HG02885 (cell line): ENCODE measurements at regions not wholly inside any gene's neighbourhood (a gene's known extent, or its start where the extent isn't known, plus 50 kb on each side); places are given as distances from the start of the nearest gene placed in this dataset.
A peak's percentile ranks its signal among the peaks of the same experiment; 100 is the strongest.
"Not testable (repeated sequence)": the region's sequence is repeated elsewhere in the genome, so short reads cannot be mapped to it uniquely, and the experiment has no call there.

Experiments
- ATAC-seq: cut with Tn5 transposase; IDR thresholded peaks from one replicate; pipeline ENCODE4 v1.9.1; 2021; ENCODE audit warnings: mild to moderate bottlenecking; ENCODE audit not compliant: unreplicated experiment, poor library complexity

DNA sequence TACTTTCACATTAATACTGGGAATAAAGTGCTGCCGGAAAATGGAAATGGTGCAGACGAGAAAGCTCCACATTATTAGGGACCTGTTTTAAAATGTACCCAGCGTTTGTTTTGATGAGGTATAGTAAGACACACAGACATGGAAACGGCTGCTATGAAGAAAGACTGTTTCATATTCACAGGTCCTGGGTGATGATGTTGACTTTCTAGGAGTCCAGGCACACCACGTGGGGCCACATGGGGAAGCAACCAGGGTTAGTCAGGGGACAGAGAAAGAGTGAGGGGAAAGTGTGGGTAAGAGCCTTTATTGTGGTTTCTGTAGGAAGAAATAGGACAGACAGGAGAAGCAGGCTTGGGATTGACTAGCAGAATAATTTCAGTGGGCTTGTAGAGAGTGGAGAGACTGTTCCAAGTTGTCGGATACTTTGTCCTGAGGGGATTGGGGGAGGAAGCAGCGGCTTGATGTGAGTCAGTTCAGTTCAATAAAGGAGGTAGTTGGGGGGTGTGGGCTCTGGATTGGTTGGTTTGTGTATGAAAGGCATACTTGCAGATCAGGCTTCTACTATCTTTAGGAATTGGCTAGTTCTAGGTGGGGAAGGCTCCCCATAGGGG is 112.0 kb upstream of the MCHR2 start:
- no peak for ATAC-seq

- no peak for ATAC-seq
These were observed 111.1 kb upstream of the MCHR2 start for GRCh38 chr6:100105138-100105537.

GRCh38 chr6:100103931-100104330 is 109.9 kb upstream of the MCHR2 start:
- ATAC-seq = no peak

DNA sequence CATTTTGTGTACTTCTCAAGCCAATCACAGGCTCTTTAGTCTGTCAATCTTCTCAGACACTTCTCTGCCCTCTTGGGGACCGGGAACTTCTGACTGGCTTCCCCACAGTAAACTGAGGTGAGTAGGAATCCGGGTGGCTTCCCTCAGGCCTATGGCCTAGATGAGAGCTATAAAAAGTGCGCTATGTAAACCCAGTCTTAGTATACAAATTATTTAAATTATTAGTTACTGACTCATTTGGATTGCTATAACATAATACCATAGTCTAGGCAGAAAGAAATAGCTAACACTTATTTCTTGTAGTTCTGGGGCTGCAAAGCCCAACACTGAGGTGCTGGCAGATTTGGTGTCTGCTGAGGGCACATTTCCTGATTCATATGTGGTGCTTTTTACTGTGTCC is 109.2 kb upstream of the MCHR2 start:
- ATAC-seq = no peak

- ATAC-seq = no peak
These were observed 107.6 kb upstream of the MCHR2 start for GRCh38 chr6:100101644-100102043.

GRCh38 chr6:100100776-100101175 is 106.8 kb upstream of the MCHR2 start:
- ATAC-seq = no peak

GRCh38 chr6:100099189-100100074 is 105.4 kb upstream of the MCHR2 start:
- ATAC-seq = peak; percentile 54

DNA sequence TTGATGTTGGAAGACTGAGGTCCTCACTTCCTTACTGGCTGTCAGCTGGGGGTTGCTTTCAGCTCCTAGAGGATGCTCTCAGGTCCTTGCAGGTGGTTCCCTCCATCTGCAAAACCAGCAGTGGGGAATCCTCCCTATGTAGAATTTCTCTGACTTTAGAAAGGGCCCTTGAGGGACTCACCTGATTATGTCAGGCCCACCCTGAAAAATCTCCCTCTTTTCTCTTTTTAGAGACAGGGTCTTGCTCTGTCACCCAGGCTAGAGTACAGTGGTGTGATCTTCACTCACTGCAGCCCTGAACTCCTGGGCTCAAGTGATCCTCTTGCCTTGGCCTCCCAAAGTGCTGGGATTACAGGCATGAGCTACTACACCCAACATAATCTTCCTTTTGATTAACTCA is 102.9 kb upstream of the MCHR2 start:
- ATAC-seq = no peak

- ATAC-seq = no peak
These were observed 102.3 kb upstream of the MCHR2 start for GRCh38 chr6:100096341-100096740.

DNA sequence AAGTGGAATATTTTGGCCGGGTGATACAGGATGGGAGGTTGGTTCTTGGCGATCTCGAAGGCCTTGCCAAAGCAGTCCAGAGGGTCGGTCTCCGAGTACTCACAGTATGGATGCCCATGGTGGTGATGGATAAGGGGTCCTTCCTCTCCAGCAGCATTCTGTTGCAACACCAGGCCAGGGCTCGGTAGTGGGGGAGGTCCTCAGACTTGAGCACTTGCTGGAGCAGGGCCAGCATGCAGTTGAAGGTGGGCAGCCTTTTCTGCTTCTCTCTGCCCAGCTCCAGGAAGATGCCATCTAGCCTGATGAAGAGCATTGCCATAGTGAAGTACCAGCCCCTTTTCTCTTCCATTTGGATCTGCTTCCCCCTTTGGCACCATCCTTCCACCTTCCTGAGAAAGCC is 99.4 kb upstream of the MCHR2 start:
- ATAC-seq = no peak

DNA sequence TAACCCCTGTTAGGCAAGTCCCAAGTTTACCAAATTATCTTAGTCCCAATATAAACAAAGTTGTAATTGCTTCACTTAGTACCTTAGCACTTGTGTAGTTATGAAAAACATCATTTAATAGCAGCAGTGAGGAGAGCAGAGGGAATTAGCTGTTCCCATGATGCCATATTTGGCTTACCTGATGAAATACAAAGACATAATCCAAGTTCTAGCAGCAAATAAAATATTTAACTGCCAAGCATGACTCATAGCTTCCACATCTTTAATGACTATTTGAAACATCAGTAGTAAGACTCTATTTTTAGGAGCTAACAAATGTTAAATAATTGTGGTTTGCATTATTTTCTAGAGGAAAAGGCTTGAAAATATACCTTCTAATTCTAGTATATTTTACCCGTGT is 94.0 kb upstream of the MCHR2 start:
- ATAC-seq = no peak

DNA sequence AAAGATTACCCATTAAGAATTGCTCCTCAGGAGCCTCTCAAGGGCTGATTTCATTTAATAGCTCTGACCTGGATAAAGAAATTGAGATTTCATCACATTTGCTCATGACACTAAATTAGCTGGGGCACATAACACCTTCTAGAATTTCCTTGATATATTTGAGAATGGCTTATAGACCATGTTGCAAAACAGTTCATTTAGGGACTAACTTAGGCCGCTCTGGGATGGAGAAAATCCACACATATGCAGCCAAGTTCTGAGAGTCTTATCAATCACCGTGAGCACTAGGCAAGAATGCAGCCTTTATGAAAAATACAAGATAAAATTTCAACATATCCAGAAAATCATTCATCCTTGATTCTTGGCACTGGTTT is 91.0 kb upstream of the MCHR2 start:
- no peak for ATAC-seq

DNA sequence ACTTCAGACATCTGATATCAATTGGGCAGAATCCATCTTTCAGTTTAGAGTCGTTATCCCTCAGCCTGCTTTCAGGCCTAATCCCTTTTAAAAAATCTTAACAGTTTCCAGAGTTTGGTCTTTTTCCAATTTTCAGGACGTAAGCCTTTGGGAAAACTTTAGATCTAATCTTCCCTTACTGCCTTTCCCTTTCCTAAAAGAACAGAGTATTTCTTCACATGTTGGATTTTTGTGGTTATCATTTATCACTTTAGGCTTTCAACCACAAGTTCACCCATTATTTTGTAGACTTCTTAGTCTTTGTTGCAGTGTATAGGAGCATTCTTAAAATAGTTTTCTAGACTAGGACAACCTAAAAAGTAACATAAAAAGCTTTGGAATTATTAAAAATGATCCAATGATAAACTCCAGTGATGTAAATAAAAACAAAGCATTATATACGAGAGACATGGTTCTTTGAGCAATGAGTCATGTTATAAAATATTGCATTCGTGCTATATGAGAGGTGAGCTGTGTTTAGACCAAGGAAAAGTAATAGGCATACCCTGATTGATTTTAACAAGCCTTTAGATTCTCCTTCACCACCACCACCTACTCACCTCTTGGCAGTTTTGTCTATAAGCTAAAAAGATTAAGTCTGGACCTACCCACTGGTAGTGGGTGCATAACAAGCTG is 90.4 kb upstream of the MCHR2 start:
- no peak for ATAC-seq

- ATAC-seq = no peak
These were observed 84.5 kb upstream of the MCHR2 start for GRCh38 chr6:100078509-100078908.

GRCh38 chr6:100065348-100065747 is 71.3 kb upstream of the MCHR2 start:
- ATAC-seq = no peak

- ATAC-seq = no peak
These were observed 68.6 kb upstream of the MCHR2 start for GRCh38 chr6:100062621-100063020.

DNA sequence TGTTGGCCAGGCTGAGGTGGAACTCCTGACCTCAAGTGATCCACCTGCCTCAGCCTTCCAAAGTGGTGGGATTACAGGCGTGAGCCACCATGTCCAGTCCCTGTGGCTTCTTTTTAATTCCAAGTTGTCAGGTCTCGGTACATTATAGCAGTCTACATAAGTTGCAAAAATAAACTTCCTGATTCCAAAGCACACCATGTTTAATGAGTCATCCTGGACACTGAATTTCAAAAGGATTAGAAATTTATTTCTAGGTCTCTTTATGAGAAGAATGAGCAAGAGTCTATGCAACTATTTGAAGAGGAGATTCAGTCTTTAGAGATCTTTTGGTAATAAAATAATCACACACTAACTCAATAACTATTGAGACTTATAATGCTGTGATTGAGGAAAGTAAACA is 63.9 kb upstream of the MCHR2 start:
- no peak for ATAC-seq

- no peak for ATAC-seq
These were observed 56.5 kb upstream of the MCHR2 start for GRCh38 chr6:100050550-100050949.

DNA sequence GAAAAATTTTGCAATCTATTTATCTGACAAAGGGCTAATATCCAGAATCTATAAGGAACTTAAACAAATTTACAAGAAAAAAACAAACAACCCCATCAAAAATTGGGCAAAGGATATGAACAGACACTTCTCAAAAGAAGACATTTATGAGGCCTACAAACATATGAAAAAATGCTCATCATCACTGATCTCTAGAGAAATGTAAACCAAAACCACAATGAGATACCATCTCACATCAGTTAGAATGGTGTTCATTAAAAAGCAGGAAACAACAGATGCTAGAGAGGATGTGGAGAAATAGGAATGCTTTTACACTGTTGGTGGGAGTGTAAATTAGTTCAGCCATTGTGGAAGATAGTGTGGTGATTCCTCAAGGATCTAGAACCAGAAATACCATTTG is 49.9 kb upstream of the MCHR2 start:
- ATAC-seq = not testable (repeated sequence)
